Prostate gland (tissue), 2 donors: ENCODE measurements at regions not wholly inside any gene's neighbourhood (a gene's known extent, or its start where the extent isn't known, plus 50 kb on each side); places are given as distances from the start of the nearest gene placed in this dataset.

ENCODE experiments used
- DNase-seq: peaks from one replicate; pipeline ENCODE4 v3.0.0-alpha.2; 2019; ENCODE audit warnings: low spot score
- H3K27ac ChIP-seq, 2 donors: fragments of 200-600 bp; sonication (generic); 2 replicates each; pipeline ENCODE4 v1.5.1; 2017 to 2019
- H3K27me3 ChIP-seq: fragments of 200-600 bp; sonication (generic); replicated peaks from 2 replicates; pipeline ENCODE4 v1.5.1; 2019; ENCODE audit not compliant: insufficient read depth
- H3K36me3 ChIP-seq, 2 donors: fragments of 200-600 bp; sonication (generic); 1 replicate in 1 of 2; 2 replicates in 1 of 2; pipeline versions ENCODE4 v1.5.1 to v1.8.1; 2017 to 2019
- H3K4me1 ChIP-seq: fragments of 200-600 bp; sonication (generic); replicated peaks from 2 replicates; pipeline ENCODE4 v1.5.1; 2019
- H3K4me3 ChIP-seq, 2 donors: fragments of 200-600 bp; sonication (generic); 2 replicates each; pipeline ENCODE4 v1.5.1; 2017 to 2019
- H3K9me3 ChIP-seq: fragments of 200-600 bp; sonication (generic); 2 replicates; pipeline ENCODE4 v1.5.1; 2017
- POLR2A ChIP-seq: fragments of 450-650 bp; IDR thresholded peaks from one replicate; pipeline ENCODE4 v1.6.1; 2016; ENCODE audit warnings: antibody characterized with exemption, mild to moderate bottlenecking
- POLR2AphosphoS5 ChIP-seq: sonication (generic); formaldehyde crosslinking; IDR thresholded peaks from one replicate; pipeline ENCODE4 v1.6.1; 2017; ENCODE audit warnings: antibody characterized with exemption
- WGBS: methylation state at CpG from one replicate; pipeline ENCODE4 v1.1.5; 2018; 5-methylcytosine and 5-hydroxymethylcytosine counted together
- intact Hi-C: fragments of 100-400 bp; cut with DNase I; formaldehyde crosslinking; loops from one replicate; pipeline ENCODE4 v1.14.2; 2022
- TF ChIP-seq, protein P1 (sequence below), 4 experiments: fragments of 200-600 bp in 2 of 4; fragments of 450-650 bp in 2 of 4; sonication (generic) in 2 of 4; IDR thresholded peaks; 1 replicate in 3 of 4; 2 replicates in 1 of 4; pipeline ENCODE4 v1.5.1; 2016 to 2019; ENCODE audit warnings: antibody characterized with exemption in 4 of 4, mild to moderate bottlenecking in 2 of 4, moderate library complexity in 2 of 4

DNA sequence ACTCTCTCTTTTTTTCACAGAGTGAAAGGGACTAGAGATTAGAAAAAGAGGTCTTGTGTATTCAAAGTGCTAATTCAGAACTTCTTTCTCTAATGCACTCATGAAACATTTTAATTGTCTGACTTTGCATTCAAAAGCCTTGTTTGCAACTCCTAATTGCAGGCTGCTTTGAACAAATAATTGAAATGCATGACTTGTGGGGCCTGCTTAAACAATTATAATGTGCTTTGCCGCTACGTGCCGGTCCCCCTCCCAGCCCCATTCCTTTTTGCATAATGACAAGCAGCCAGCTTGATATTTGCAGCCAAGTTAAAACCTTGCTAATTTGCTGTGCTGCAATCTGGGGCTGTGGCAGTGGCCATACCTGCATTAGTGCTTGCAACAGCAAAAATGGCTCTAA, 114.5 kb downstream of the FOXB1 start:
- WGBS = 14% methylated on average over 3 of the region's 3 CpGs

DNA sequence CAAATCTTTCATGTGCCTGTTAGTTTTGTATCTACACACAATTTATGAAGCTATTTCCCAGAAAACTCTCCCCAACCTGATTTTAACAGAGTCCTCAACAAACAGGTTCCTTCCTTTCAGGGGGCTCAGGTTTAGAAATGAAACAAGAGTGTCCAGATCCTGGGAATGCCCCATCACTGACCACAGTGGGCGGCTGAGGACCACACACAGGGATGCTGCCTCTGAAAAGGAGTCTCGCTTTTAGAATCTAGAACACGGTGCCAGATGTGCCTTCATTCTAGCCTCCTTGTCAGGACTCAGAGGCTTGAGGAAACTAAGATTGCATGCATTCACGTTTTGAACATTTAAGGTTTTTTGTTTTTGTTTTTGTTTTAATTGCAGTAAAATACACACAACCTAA, 115.0 kb downstream of the FOXB1 start:
- 39% methylated on average over 4 of the region's 4 CpGs for WGBS
- no peaks in the 10 kb centered on the region for H3K36me3 ChIP-seq
- H3K27me3 ChIP-seq = peaks cover 10% of the 10 kb centered on the region
- H3K9me3 ChIP-seq = no peaks in the 10 kb centered on the region
- DNase-seq = no peak
- H3K4me1 ChIP-seq = no peaks in the 10 kb centered on the region
- no peak overlapping the region for H3K4me3 ChIP-seq
- no peak overlapping the region for H3K27ac ChIP-seq
- TF ChIP-seq, protein P1, sequence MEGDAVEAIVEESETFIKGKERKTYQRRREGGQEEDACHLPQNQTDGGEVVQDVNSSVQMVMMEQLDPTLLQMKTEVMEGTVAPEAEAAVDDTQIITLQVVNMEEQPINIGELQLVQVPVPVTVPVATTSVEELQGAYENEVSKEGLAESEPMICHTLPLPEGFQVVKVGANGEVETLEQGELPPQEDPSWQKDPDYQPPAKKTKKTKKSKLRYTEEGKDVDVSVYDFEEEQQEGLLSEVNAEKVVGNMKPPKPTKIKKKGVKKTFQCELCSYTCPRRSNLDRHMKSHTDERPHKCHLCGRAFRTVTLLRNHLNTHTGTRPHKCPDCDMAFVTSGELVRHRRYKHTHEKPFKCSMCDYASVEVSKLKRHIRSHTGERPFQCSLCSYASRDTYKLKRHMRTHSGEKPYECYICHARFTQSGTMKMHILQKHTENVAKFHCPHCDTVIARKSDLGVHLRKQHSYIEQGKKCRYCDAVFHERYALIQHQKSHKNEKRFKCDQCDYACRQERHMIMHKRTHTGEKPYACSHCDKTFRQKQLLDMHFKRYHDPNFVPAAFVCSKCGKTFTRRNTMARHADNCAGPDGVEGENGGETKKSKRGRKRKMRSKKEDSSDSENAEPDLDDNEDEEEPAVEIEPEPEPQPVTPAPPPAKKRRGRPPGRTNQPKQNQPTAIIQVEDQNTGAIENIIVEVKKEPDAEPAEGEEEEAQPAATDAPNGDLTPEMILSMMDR (IDR thresholded peaks at IDR 0.05) = no peak
- no peak for TF ChIP-seq POLR2A
- no peak for TF ChIP-seq POLR2AphosphoS5
- intact Hi-C loops = no loop called here

More for the DNA sequence above, 114.5 kb downstream of the FOXB1 start:
- Histone ChIP-seq H3K27ac (no peak overlapping the region), H3K9me3 (no peaks in the 10 kb centered on the region), H3K36me3 (no peaks in the 10 kb centered on the region), H3K4me3 (no peak overlapping the region), H3K4me1 (no peaks in the 10 kb centered on the region), H3K27me3 (peaks cover 10% of the 10 kb centered on the region)
- intact Hi-C loops = no loop called here
- no peak for DNase-seq
- TF ChIP-seq POLR2A = no peak

DNA sequence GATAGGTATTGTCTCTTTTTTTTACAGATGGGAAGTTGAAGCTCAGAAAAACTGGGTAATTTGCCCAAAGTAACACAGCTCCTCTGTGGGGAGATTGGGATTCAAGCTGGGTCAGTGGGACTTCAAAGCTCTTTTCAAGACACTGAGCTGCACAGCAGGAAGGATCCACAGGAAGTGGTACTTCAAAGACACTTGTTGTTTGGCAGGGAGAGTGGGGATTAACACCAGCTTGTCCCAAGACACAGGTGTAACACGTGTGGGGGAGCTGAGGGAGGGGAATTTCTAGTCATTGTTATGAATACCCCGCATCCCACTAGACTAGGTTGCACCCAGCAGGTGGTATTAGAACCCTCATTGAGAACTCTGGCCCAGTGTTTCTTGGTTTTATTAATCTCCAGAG, 116.0 kb downstream of the FOXB1 start:
- Histone ChIP-seq H3K36me3 (no peaks in the 10 kb centered on the region), H3K4me1 (no peaks in the 10 kb centered on the region), H3K27ac (no peak overlapping the region), H3K27me3 (peaks cover 9% of the 10 kb centered on the region), H3K9me3 (no peaks in the 10 kb centered on the region), H3K4me3 (no peak overlapping the region)
- WGBS = 33% methylated on average over 2 of the region's 2 CpGs
- intact Hi-C loops = no loop called here
- no peak for DNase-seq
- TF ChIP-seq POLR2AphosphoS5 (no peak), POLR2A (no peak)

DNA sequence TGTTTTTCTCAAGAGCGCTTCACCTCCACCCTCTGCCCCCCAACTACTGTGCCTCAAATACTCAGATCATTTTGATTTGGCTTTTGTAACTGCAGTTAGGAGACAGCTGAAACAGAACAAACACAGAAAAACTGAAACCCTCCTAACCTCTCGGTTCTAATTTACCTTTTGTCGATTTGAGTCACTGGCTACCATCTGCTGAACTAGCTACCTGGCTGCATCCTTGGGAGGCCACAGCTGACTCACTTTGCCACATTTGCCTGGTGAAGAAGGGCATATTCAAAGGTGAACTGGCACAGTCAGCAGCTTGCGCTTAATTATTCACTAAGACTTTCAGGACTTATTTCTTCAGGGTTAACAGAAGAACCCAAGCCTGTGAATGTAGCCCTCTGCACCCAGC, 117.7 kb downstream of the FOXB1 start:
- H3K36me3 ChIP-seq = no peaks in the 10 kb centered on the region
- no peak for DNase-seq
- no peak overlapping the region for H3K27ac ChIP-seq

DNA sequence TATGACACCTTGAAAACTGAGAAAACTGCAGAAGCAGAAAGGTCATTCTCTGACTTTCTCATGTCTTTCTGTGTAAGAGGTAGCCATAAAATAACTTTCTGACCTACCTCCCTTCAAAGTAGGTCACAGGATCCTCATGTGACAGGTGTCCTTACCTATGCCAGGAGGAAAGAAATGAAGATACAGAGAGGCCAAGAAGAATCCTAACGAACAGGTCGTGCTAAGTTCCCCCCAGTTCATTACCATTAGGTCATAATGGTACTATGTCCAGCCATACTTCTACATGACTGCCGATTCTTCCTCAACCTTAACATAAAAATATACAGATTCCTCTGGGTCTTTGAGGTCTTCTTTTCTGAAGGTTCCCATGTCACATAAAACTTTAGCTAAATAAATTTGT, 118.6 kb downstream of the FOXB1 start:
- intact Hi-C loops = no loop called here
- Histone ChIP-seq H3K36me3 (no peaks in the 10 kb centered on the region), H3K27me3 (no peaks in the 10 kb centered on the region), H3K4me1 (no peaks in the 10 kb centered on the region), H3K27ac (no peak overlapping the region), H3K4me3 (no peak overlapping the region), H3K9me3 (no peaks in the 10 kb centered on the region)
- no peak for DNase-seq
- no peak for TF ChIP-seq POLR2AphosphoS5
- no peak for TF ChIP-seq POLR2A
- TF ChIP-seq, protein P1 (IDR thresholded peaks at IDR 0.05) = no peak
- 93% methylated on average over 3 of the region's 3 CpGs for WGBS

More for the DNA sequence above, 117.7 kb downstream of the FOXB1 start:
- H3K27me3 ChIP-seq = no peaks in the 10 kb centered on the region
- intact Hi-C loops = no loop called here
- 84% methylated on average over 4 of the region's 4 CpGs for WGBS
- H3K4me3 ChIP-seq = no peak overlapping the region
- H3K9me3 ChIP-seq = no peaks in the 10 kb centered on the region
- no peaks in the 10 kb centered on the region for H3K4me1 ChIP-seq
- TF ChIP-seq POLR2A = no peak
- no peak for TF ChIP-seq POLR2AphosphoS5
- TF ChIP-seq, protein P1 (IDR thresholded peaks at IDR 0.05) = no peak

DNA sequence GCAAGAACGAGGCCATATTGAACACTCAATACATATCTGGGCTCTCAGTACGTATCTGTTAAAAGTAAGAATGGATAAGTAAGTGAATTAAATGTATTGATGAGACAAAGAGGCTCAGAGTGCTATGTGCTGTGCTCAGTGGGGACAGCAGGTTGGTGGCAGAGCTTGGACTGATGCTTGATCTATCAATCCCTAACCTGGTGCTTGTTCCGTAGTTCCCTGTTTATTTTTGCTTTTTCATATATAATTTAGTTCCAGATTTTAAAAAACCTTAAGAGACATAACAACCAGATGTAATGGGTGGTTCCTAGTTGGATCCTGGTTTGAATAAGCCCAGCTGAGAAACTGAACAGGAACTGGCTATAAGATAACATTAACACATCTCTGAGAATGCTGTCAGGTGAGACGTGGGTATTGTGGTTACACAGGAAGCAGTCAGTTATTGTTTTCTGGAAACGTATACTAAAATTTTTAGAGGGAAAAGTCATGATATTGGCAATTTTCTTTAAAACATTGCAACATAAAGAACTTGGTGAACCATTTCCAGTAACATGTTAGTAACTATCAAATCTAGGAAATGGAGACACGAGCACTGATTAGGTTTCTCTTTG, 120.5 kb downstream of the FOXB1 start:
- H3K4me3 ChIP-seq = no peak overlapping the region
- no peaks in the 10 kb centered on the region for H3K4me1 ChIP-seq
- no peaks in the 10 kb centered on the region for H3K27me3 ChIP-seq
- TF ChIP-seq, protein P1 (IDR thresholded peaks at IDR 0.05) = no peak
- TF ChIP-seq POLR2A = no peak
- TF ChIP-seq POLR2AphosphoS5 = no peak
- no peak overlapping the region for H3K27ac ChIP-seq
- no peaks in the 10 kb centered on the region for H3K9me3 ChIP-seq
- DNase-seq = no peak
- 63% methylated on average over 6 of the region's 6 CpGs for WGBS
- no peaks in the 10 kb centered on the region for H3K36me3 ChIP-seq
- intact Hi-C loops = no loop called here
